GM12892 (cell line): ENCODE measurements at regions not wholly inside any gene's neighbourhood (a gene's known extent, or its start where the extent isn't known, plus 50 kb on each side); places are given as distances from the start of the nearest gene placed in this dataset.

Experiments
- POLR2A ChIP-seq: IDR thresholded peaks from 2 replicates; pipeline ENCODE4 v1.6.1; 2011; ENCODE audit warnings: low read depth, low read length, control low read depth
- POLR2AphosphoS5 ChIP-seq: IDR thresholded peaks from 2 replicates; pipeline ENCODE4 v1.6.1; 2011; ENCODE audit warnings: low read depth, low read length, control low read depth
- TAF1 ChIP-seq: IDR thresholded peaks from 2 replicates; pipeline ENCODE4 v1.6.1; 2011; ENCODE audit warnings: low read depth, mild to moderate bottlenecking, control low read depth, low read length, borderline replicate concordance

DNA sequence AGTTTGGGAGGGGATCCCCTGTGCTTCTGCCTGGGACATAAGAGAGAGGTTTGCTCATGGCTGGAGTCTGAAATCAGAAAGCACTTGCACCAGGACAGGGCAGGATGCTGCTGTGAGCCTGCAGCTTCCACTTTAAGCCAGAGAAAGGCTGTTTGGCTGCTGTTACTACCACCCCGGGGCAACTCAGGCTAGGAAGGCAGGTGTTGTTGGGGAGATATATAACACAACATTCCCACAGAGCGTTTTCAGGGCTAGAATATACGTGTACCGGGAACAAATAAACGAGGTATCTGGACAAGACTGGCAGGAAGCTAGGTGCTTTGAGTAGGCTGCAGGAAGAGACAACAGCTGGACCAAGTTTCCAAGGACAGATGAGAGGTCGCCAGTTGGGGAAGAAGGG lies 313.3 kb upstream of the CCL2 start:
- TF ChIP-seq POLR2A (no peak), TAF1 (no peak), POLR2AphosphoS5 (no peak)
